GM12891 (cell line): ENCODE measurements at regions not wholly inside any gene's neighbourhood (a gene's known extent, or its start where the extent isn't known, plus 50 kb on each side); places are given as distances from the start of the nearest gene placed in this dataset.
A peak's percentile ranks its signal among the peaks of the same experiment; 100 is the strongest.
"Not testable (repeated sequence)": the region's sequence is repeated elsewhere in the genome, so short reads cannot be mapped to it uniquely, and the experiment has no call there.

Experiments used
- DNase-seq: peaks from one replicate; pipeline ENCODE4 v3.0.0; 2011; ENCODE audit warnings: low spot score; ENCODE audit not compliant: insufficient read length
- FAIRE-seq: peaks from 2 replicates; lab custom pipeline; 2011; peaks lifted over from hg19 to GRCh38; lab: Jason Lieb, UNC
- PAX5 ChIP-seq: IDR thresholded peaks from 2 replicates; pipeline ENCODE4 v1.6.1; 2011; ENCODE audit warnings: low read length, moderate library complexity, mild to moderate bottlenecking; ENCODE audit not compliant: insufficient read depth, severe bottlenecking
- POLR2A ChIP-seq: IDR thresholded peaks from 2 replicates; pipeline ENCODE4 v1.6.1; 2011; ENCODE audit warnings: low read depth, low read length, control low read depth
- POLR2AphosphoS5 ChIP-seq: IDR thresholded peaks from 2 replicates; pipeline ENCODE4 v1.6.1; 2011; ENCODE audit warnings: low read depth, low read length, control low read depth
- POU2F2 ChIP-seq: IDR thresholded peaks from 2 replicates; pipeline ENCODE4 v1.6.1; 2011; ENCODE audit warnings: low read depth, mild to moderate bottlenecking, control low read depth, low read length, moderate library complexity
- SPI1 ChIP-seq: IDR thresholded peaks from 2 replicates; pipeline ENCODE4 v1.6.1; 2011; ENCODE audit warnings: low read depth, low read length, control low read depth
- TAF1 ChIP-seq: IDR thresholded peaks from 2 replicates; pipeline ENCODE4 v1.6.1; 2011; ENCODE audit warnings: low read depth, low read length, control low read depth

- not testable (repeated sequence) for FAIRE-seq, DNase-seq
These were observed 55.3 kb upstream of the THOC2 start for GRCh38 chrX:123788193-123788592.

GRCh38 chrX:123788744-123789143, 55.9 kb upstream of the THOC2 start:
- FAIRE-seq (no peak), DNase-seq (no peak)
- TF ChIP-seq PAX5 (no peak), POLR2A (no peak), POU2F2 (no peak), POLR2AphosphoS5 (no peak), SPI1 (no peak), TAF1 (no peak)

- FAIRE-seq = peak; percentile 60
- no peak for TF ChIP-seq POU2F2
- no peak for TF ChIP-seq POLR2A
- TF ChIP-seq POLR2AphosphoS5 = no peak
- TF ChIP-seq SPI1 = no peak
- no peak for TF ChIP-seq TAF1
- no peak for TF ChIP-seq PAX5
- DNase-seq = no peak
These were observed 62.1 kb upstream of the XIAP start for GRCh38 chrX:123797543-123798447.

GRCh38 chrX:123798706-123799430, 61.0 kb upstream of the XIAP start:
- DNase-seq = not testable (repeated sequence)
- peak; percentile 48 for FAIRE-seq

GRCh38 chrX:123801901-123802300, 58.0 kb upstream of the XIAP start:
- FAIRE-seq = peak; percentile 41
- DNase-seq = no peak
- TF ChIP-seq PAX5 (no peak), TAF1 (no peak), POLR2AphosphoS5 (no peak), POU2F2 (no peak), SPI1 (no peak), POLR2A (no peak)

GRCh38 chrX:123803331-123803983, 56.4 kb upstream of the XIAP start:
- TF ChIP-seq SPI1 (0 out of 2 replicates have a peak, but pooled peaks have one; percentile 3), POLR2AphosphoS5 (no peak), TAF1 (no peak), POU2F2 (no peak), PAX5 (no peak)
- peak; percentile 73 for FAIRE-seq

GRCh38 chrX:123803984-123804365, 55.9 kb upstream of the XIAP start:
- DNase-seq, FAIRE-seq: not testable (repeated sequence)

More at GRCh38 chrX:123803331-123803983, 56.4 kb upstream of the XIAP start:
- no peak for DNase-seq

GRCh38 chrX:123807835-123808416, 51.9 kb upstream of the XIAP start:
- no peak for FAIRE-seq
- no peak for DNase-seq
- TF ChIP-seq POU2F2 (no peak), POLR2AphosphoS5 (no peak), TAF1 (no peak), PAX5 (no peak), SPI1 (no peak), POLR2A (no peak)

- no peak for FAIRE-seq
- TF ChIP-seq SPI1 (no peak), POLR2A (no peak)
- DNase-seq = no peak
These were observed 49.9 kb upstream of the XIAP start for GRCh38 chrX:123809854-123810375.
